ENCODE measurements at regions not wholly inside any gene's neighbourhood (a gene's known extent, or its start where the extent isn't known, plus 50 kb on each side); places are given as distances from the start of the nearest gene placed in this dataset.

GRCh38 chr6:137304020-137304780 lies 85.0 kb upstream of the IFNGR1 start:
- H3K56ac ChIP-seq (replicated peaks; ENCODE audit: insufficient read length, low read depth, low read length) = no peak overlapping the region
- TF ChIP-seq KDM1A (IDR thresholded peaks at IDR 0.05; ENCODE audit: borderline replicate concordance, low read length) (no peak), NANOG (IDR thresholded peaks at IDR 0.05; ENCODE audit: insufficient read depth, low read depth, low read length, poor library complexity, severe bottlenecking) (no peak), POU5F1 (IDR thresholded peaks at IDR 0.05; ENCODE audit: low read depth, low read length) (no peak), RAD21 (IDR thresholded peaks at IDR 0.05 in 1 of 2, conservative IDR thresholded peaks at IDR 0.05 in 1 of 2; ENCODE audit: low read depth in 2 of 2, low read length in 2 of 2) (no peak), RXRA (IDR thresholded peaks at IDR 0.05; ENCODE audit: insufficient read depth, low read depth, low read length) (no peak), GABPA (IDR thresholded peaks at IDR 0.05; ENCODE audit: borderline replicate concordance, insufficient read depth, low read length) (no peak), EZH2 (IDR thresholded peaks at IDR 0.05; ENCODE audit: low read depth, low read length, severe bottlenecking) (no peak)
- H3K27me3 ChIP-seq (replicated peaks in 1 of 4; ENCODE audit: control insufficient read depth in 3 of 4, extremely low read depth in 1 of 4, insufficient read depth in 3 of 4, low read length in 3 of 4) = peaks cover 0 to 1% (median 0%) of the 10 kb centered on the region in 4 experiments; a peak in 2 of 7 replicates
- no peak overlapping the region for H3K4ac ChIP-seq (replicated peaks; ENCODE audit: insufficient read length, low read depth, low read length)
- no peak overlapping the region for H2BK120ac ChIP-seq (replicated peaks; ENCODE audit: low read depth, low read length)
- H3K9ac ChIP-seq (replicated peaks in 1 of 4; ENCODE audit: extremely low read depth in 1 of 4, low read depth in 3 of 4, low read length in 3 of 4) = no peak overlapping the region
- no peak overlapping the region for H4K5ac ChIP-seq (ENCODE audit: insufficient read length, low read depth, low read length)
- H3K36me3 ChIP-seq (ENCODE audit: control insufficient read depth in 2 of 4, insufficient read depth in 4 of 4, low read length in 3 of 4) = no peaks in the 10 kb centered on the region
- H3K23me2 ChIP-seq (ENCODE audit: low read depth, low read length) = no peaks in the 10 kb centered on the region; the same call in 1 of the 2 replicates
- POLR2A ChIA-PET (ENCODE audit: partially characterized antibody) = no interaction called here
- CTCF ChIA-PET (ENCODE audit: partially characterized antibody) = interaction anchor here (0.6 to 1.2 kb wide), 3 partner anchors 11 to 700 kb away, joined by 3 to 8 read pairs (median 3); no protein-coding TSS in a partner anchor
- H3K23ac ChIP-seq (ENCODE audit: insufficient read length) = no peak overlapping the region
- FAIRE-seq (no peak), DNase-seq (ENCODE audit: low read depth in 1 of 2, low spot score in 2 of 2) (no peak)
- no peak overlapping the region for H3K4me3 ChIP-seq (ENCODE audit: extremely low read depth in 1 of 4, insufficient read depth in 2 of 4, low read depth in 3 of 4, low read length in 4 of 4)
- peaks cover 0 to 3% (median 1%) of the 10 kb centered on the region in 4 experiments; a peak in 4 of 7 replicates for H3K4me1 ChIP-seq (replicated peaks in 1 of 4; ENCODE audit: control insufficient read depth in 3 of 4, insufficient read depth in 4 of 4, low read length in 3 of 4)
- H3K4me2 ChIP-seq (ENCODE audit: insufficient read depth in 1 of 2, low read depth in 2 of 2, low read length in 2 of 2) = no peak overlapping the region
- H3K18ac ChIP-seq (ENCODE audit: extremely low read depth, low read length) = no peak overlapping the region
- H2AK5ac ChIP-seq (ENCODE audit: low read depth, low read length) = no peak overlapping the region
- H2AFZ ChIP-seq (ENCODE audit: low read length) = no peak overlapping the region
- H2BK5ac ChIP-seq (ENCODE audit: low read depth, low read length) = no peak overlapping the region
- H4K8ac ChIP-seq (ENCODE audit: extremely low read depth, insufficient read depth, low read length) = no peak overlapping the region
- H2BK20ac ChIP-seq (ENCODE audit: low read length) = no peak overlapping the region
- H3K79me1 ChIP-seq (ENCODE audit: low read depth, low read length) = no peaks in the 10 kb centered on the region
- no peak overlapping the region for H2BK15ac ChIP-seq (ENCODE audit: low read length)
- H3K9me3 ChIP-seq (ENCODE audit: insufficient read depth in 2 of 2, low read depth in 1 of 2, low read length in 1 of 2) = no peaks in the 10 kb centered on the region
- 92% methylated on average over 4 of the region's 4 CpGs; no CpG with 5 or more reads in 1 of the 2 experiments for WGBS, 2 experiments (ENCODE audit: extremely low coverage in 1 of 2, insufficient coverage in 1 of 2, insufficient read length in 1 of 2, insufficient replicate concordance in 2 of 2, low coverage in 1 of 2, low lambda C conversion rate in 2 of 2, missing lambda C conversion rate in 1 of 2)
- no peak overlapping the region for H3K27ac ChIP-seq (ENCODE audit: low read depth, low read length)
- no peak overlapping the region for H4K91ac ChIP-seq (replicated peaks; ENCODE audit: insufficient read length, low read length)
- H2BK12ac ChIP-seq (ENCODE audit: low read depth, low read length) = no peak overlapping the region
- H4K20me1 ChIP-seq (replicated peaks in 1 of 2; ENCODE audit: control insufficient read depth in 1 of 2, insufficient read depth in 2 of 2, low read length in 2 of 2) = no peaks in the 10 kb centered on the region
- no peaks in the 10 kb centered on the region for H3K79me2 ChIP-seq (ENCODE audit: control insufficient read depth in 1 of 2, insufficient read depth in 2 of 2, low read length in 2 of 2)
- no peak overlapping the region for H3K14ac ChIP-seq (ENCODE audit: insufficient read length)

All from H1 (cell line).